ENCODE measurements at regions not wholly inside any gene's neighbourhood (a gene's known extent, or its start where the extent isn't known, plus 50 kb on each side); places are given as distances from the start of the nearest gene placed in this dataset.

GRCh38 chr14:45728434-45729225, 475.6 kb upstream of the MIS18BP1 start:
- H3K4me3 ChIP-seq (ENCODE audit: low read length), result no peak overlapping the region
- no peak for DNase-seq (ENCODE audit: low read depth)
- TF ChIP-seq CTCF (conservative IDR thresholded peaks at IDR 0.05; ENCODE audit: low read depth, low read length), result no peak

DNA sequence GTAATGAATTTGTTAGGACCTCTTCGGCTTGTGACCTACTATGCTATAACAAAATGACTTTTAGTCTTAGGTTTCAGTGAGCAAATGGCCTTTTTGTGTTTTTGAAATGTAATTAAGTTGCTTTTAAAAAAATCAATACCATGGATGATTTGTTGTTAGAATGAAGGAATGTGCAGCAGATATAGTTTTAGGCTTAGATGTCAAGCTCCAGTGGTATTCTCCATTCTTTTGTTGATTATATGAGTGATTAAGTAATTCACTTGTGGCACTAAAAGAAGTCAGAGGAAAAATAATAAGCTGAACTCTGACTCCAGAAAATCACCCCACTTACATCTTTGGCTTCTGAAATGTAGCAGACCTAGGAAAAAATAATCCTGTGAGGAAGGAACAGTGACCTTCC, 474.1 kb upstream of the MIS18BP1 start:
- TF ChIP-seq CTCF (conservative IDR thresholded peaks at IDR 0.05; ENCODE audit: low read depth, low read length), result no peak
- DNase-seq (ENCODE audit: low read depth), result no peak
- no peak overlapping the region for H3K4me3 ChIP-seq (ENCODE audit: low read length)

GRCh38 chr14:45721472-45721871, 468.5 kb upstream of the MIS18BP1 start:
- no peak for DNase-seq (ENCODE audit: low read depth)
- no peak overlapping the region for H3K4me3 ChIP-seq (ENCODE audit: low read length)
- no peak for TF ChIP-seq CTCF (conservative IDR thresholded peaks at IDR 0.05; ENCODE audit: low read depth, low read length)

DNA sequence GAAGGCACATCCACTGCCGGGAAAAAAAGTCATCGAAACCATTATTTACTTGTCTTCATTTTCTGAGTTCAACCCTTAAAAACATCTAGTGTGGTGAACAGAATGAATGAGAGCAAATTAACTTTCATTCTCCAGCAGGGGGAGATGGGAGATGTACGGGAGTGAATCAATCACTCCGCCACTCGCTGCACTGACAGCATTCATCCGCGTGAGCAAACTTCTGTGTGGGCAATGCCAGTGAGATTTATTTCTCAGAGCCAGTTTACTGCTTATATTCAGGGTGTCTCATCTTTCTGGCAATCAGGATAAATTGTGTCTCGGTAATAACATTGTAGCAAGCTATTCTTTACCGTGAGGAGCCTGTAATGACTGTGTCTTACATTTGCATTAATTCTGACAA, 463.6 kb upstream of the MIS18BP1 start:
- peak; percentile 29 for TF ChIP-seq CTCF (conservative IDR thresholded peaks at IDR 0.05; ENCODE audit: low read depth, low read length)
- no peak for DNase-seq (ENCODE audit: low read depth)

GRCh38 chr14:45715946-45716345, 462.9 kb upstream of the MIS18BP1 start:
- no peak for TF ChIP-seq CTCF (conservative IDR thresholded peaks at IDR 0.05; ENCODE audit: low read depth, low read length)
- no peak for DNase-seq (ENCODE audit: low read depth)
- H3K4me3 ChIP-seq (ENCODE audit: low read length), result no peak overlapping the region

More for the DNA sequence above, 463.6 kb upstream of the MIS18BP1 start:
- no peak overlapping the region for H3K4me3 ChIP-seq (ENCODE audit: low read length)

- H3K4me3 ChIP-seq (ENCODE audit: low read length), result no peak overlapping the region
- TF ChIP-seq CTCF (conservative IDR thresholded peaks at IDR 0.05; ENCODE audit: low read depth, low read length), result no peak
- DNase-seq (ENCODE audit: low read depth), result no peak
Measured at GRCh38 chr14:45709541-45709940, 456.5 kb upstream of the MIS18BP1 start.

DNA sequence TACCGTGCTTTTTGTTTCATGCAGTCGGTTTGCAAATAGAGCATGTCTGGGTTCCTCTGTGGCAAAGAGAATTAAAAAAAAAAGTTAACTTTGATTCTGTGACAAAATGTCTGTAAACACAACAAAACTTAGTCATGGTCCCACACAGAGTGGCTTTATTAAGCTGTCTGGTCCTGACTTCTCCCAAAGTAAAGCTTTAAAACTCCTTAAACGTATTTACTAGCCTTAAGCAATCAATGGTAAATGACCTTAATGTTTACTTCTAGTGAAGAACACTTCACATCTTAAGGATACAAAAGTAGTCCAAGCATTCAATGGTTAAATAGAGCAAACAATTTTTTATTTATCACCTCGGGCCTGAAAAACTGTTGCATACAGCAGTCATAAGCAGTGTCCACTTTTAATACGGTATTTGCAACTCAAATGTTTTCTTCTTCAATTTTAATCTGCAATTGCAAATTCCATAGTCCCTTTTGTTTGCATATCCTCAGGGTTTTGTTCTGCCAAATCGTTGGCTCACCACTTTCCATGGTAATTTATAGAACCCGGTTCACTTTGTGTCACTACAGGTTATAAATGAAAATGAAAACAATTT, 453.0 kb upstream of the MIS18BP1 start:
- DNase-seq (ENCODE audit: low read depth), result no peak
- no peak for TF ChIP-seq CTCF (conservative IDR thresholded peaks at IDR 0.05; ENCODE audit: low read depth, low read length)
- no peak overlapping the region for H3K4me3 ChIP-seq (ENCODE audit: low read length)
